A549 (cell line): ENCODE measurements at regions not wholly inside any gene's neighbourhood (a gene's known extent, or its start where the extent isn't known, plus 50 kb on each side); places are given as distances from the start of the nearest gene placed in this dataset.
A peak's percentile ranks its signal among the peaks of the same experiment; 100 is the strongest.
"Not testable (repeated sequence)": the region's sequence is repeated elsewhere in the genome, so short reads cannot be mapped to it uniquely, and the experiment has no call there.

Source experiments
- ATAC-seq, 2 experiments: fragments of 200-7000 bp in 1 of 2; fragments of >200 bp in 1 of 2; cut with Nextera tagmentation in 1 of 2; cut with Tn5 transposase in 1 of 2; 3 replicates each; pipeline versions ENCODE4 v1.8.0 to v1.9.1; 2018 to 2020; ENCODE audit warnings: mild to moderate bottlenecking in 1 of 2, moderate library complexity in 1 of 2
- CTCF ChIA-PET: fragments of 300-600 bp; sonication (Branson Sonifier 250); formaldehyde crosslinking; extraction: SDS; loops from one replicate; lab custom pipeline; 2021; ENCODE audit warnings: antibody characterized with exemption, inconsistent platforms; lab: Yijun Ruan, JAX
- POLR2A ChIA-PET: fragments of 350-600 bp; formaldehyde crosslinking; extraction: SDS; loops from one replicate; lab custom pipeline; 2021; ENCODE audit warnings: antibody characterized with exemption, inconsistent platforms; lab: Yijun Ruan, JAX
- DNase-seq, 2 experiments: peaks; one replicate each; pipeline versions ENCODE4 v3.0.0 to v3.0.0-alpha.2; 2011 to 2016; ENCODE audit warnings: low read depth in 1 of 2, low spot score in 1 of 2
- FAIRE-seq: peaks from 2 replicates; lab custom pipeline; 2011; peaks lifted over from hg19 to GRCh38; lab: Jason Lieb, UNC
- H3K27ac ChIP-seq, 2 experiments: fragments of >200 bp; sonication (Bioruptor Twin); formaldehyde crosslinking; 3 replicates each; pipeline ENCODE4 v1.5.1; 2016 to 2017
- H3K4me1 ChIP-seq: fragments of >200 bp; sonication (Bioruptor Twin); formaldehyde crosslinking; 3 replicates; pipeline ENCODE4 v1.6.1; 2016
- H3K4me2 ChIP-seq: fragments of >200 bp; sonication (Bioruptor Twin); formaldehyde crosslinking; 3 replicates; pipeline ENCODE4 v1.6.1; 2016
- H3K4me3 ChIP-seq: fragments of >200 bp; sonication (Bioruptor Twin); formaldehyde crosslinking; 3 replicates; pipeline ENCODE4 v1.5.1; 2016
- H3K9me3 ChIP-seq: fragments of >200 bp; sonication (Bioruptor Twin); formaldehyde crosslinking; 3 replicates; pipeline ENCODE4 v1.6.1; 2016
- BCL3 ChIP-seq: fragments of >200 bp; sonication (Bioruptor Twin); formaldehyde crosslinking; IDR thresholded peaks from 3 replicates; pipeline ENCODE4 v1.6.1; 2016
- CBX8 ChIP-seq: fragments of 200-600 bp; sonication (generic); IDR thresholded peaks from 2 replicates; pipeline ENCODE4 v1.6.1; 2016
- E2F6 ChIP-seq: IDR thresholded peaks from 2 replicates; pipeline ENCODE4 v1.6.1; 2012; ENCODE audit warnings: low read depth, borderline replicate concordance
- EP300 ChIP-seq, 2 experiments: fragments of >200 bp; sonication (Bioruptor Twin); formaldehyde crosslinking; IDR thresholded peaks; 2 replicates in 1 of 2; 3 replicates in 1 of 2; pipeline ENCODE4 v1.6.1; 2016 to 2017
- ESRRA ChIP-seq: fragments of 150-350 bp; IDR thresholded peaks from 2 replicates; pipeline ENCODE4 v1.6.1; 2014; ENCODE audit warnings: mild to moderate bottlenecking, low read length, borderline replicate concordance
- FOXS1 ChIP-seq: fragments of 250-450 bp; sonication (Bioruptor Pico); IDR thresholded peaks from 2 replicates; pipeline ENCODE4 v1.5.0; 2020; ENCODE audit warnings: mild to moderate bottlenecking, moderate library complexity
- GATA3 ChIP-seq: IDR thresholded peaks from 2 replicates; pipeline ENCODE4 v1.6.1; 2012; ENCODE audit warnings: borderline replicate concordance
- HES2 ChIP-seq: fragments of >200 bp; sonication (Bioruptor Twin); formaldehyde crosslinking; IDR thresholded peaks from 2 replicates; pipeline ENCODE4 v1.6.1; 2016
- HOXA7 ChIP-seq: fragments of 250-450 bp; sonication (Bioruptor Pico); IDR thresholded peaks from 2 replicates; pipeline ENCODE4 v1.5.0; 2020; ENCODE audit warnings: mild to moderate bottlenecking, moderate library complexity
- HOXB13 ChIP-seq: fragments of 250-450 bp; sonication (Bioruptor Pico); IDR thresholded peaks from 2 replicates; pipeline ENCODE4 v1.5.0; 2020; ENCODE audit warnings: low read depth, mild to moderate bottlenecking, moderate library complexity
- JUNB ChIP-seq: fragments of >200 bp; sonication (Bioruptor Twin); formaldehyde crosslinking; IDR thresholded peaks from 2 replicates; pipeline ENCODE4 v1.6.1; 2016
- KDM1A ChIP-seq: fragments of 200-600 bp; sonication (generic); IDR thresholded peaks from 2 replicates; pipeline ENCODE4 v1.6.1; 2016; ENCODE audit warnings: low read depth, mild to moderate bottlenecking
- KDM5A ChIP-seq: fragments of 200-600 bp; sonication (generic); IDR thresholded peaks from 2 replicates; pipeline ENCODE4 v1.6.1; 2016; ENCODE audit warnings: antibody characterized with exemption, mild to moderate bottlenecking
- MAZ ChIP-seq: fragments of 150-350 bp; IDR thresholded peaks from 2 replicates; pipeline ENCODE4 v1.6.1; 2014; ENCODE audit warnings: antibody characterized with exemption, low read depth, low read length, borderline replicate concordance
- NFE2L2 ChIP-seq: fragments of 150-350 bp; conservative IDR thresholded peaks from 2 replicates; pipeline ENCODE4 v1.6.1; 2014; ENCODE audit warnings: low read length
- POLR2A ChIP-seq: IDR thresholded peaks from 2 replicates; pipeline ENCODE4 v1.6.1; 2012; ENCODE audit warnings: mild to moderate bottlenecking, low read length
- POLR2AphosphoS2 ChIP-seq: conservative IDR thresholded peaks from 2 replicates; pipeline ENCODE4 v1.6.1; 2012; ENCODE audit warnings: low read length, improper control_type of control experiment, inconsistent platforms
- RNF2 ChIP-seq: fragments of 200-600 bp; sonication (generic); IDR thresholded peaks from 2 replicates; pipeline ENCODE4 v1.6.1; 2016; ENCODE audit warnings: low read depth, mild to moderate bottlenecking, antibody characterized with exemption, moderate library complexity, borderline replicate concordance
- ZNF302 ChIP-seq: fragments of 250-450 bp; sonication (Bioruptor Pico); IDR thresholded peaks from 2 replicates; pipeline ENCODE4 v1.9.0; 2021; ENCODE audit warnings: inconsistent platforms, mild to moderate bottlenecking, moderate library complexity
- ZSCAN20 ChIP-seq: fragments of 250-450 bp; sonication (Bioruptor Pico); IDR thresholded peaks from 2 replicates; pipeline ENCODE4 v1.8.0; 2022; ENCODE audit warnings: mild to moderate bottlenecking, moderate library complexity
- WGBS: methylation state at CpG from one replicate; pipeline ENCODE4 v1.1.6; 2017; ENCODE audit errors: missing lambda C conversion rate; 5-methylcytosine and 5-hydroxymethylcytosine counted together

GRCh38 chr12:131386781-131387180, 324.1 kb upstream of the SFSWAP start:
- ATAC-seq (no peak), DNase-seq (no peak), FAIRE-seq (no peak)
- Histone ChIP-seq H3K27ac (no peak overlapping the region), H3K9me3 (no peaks in the 10 kb centered on the region)
- CTCF ChIA-PET: interaction anchor here (1.1 kb wide), 1 partner anchor 283 kb away, joined by 4 read pairs; no protein-coding TSS in a partner anchor
- TF ChIP-seq MAZ (no peak), GATA3 (no peak), HES2 (no peak), RNF2 (no peak), E2F6 (no peak), EP300 (IDR thresholded peaks at IDR 0.05) (no peak), CBX8 (no peak), ZSCAN20 (no peak), JUNB (no peak), HOXB13 (CRISPR knock-in tag) (no peak), POLR2A (no peak), HOXA7 (CRISPR knock-in tag) (no peak), NFE2L2 (no peak), FOXS1 (CRISPR knock-in tag) (no peak), BCL3 (no peak), KDM5A (no peak), ESRRA (no peak), POLR2AphosphoS2 (no peak), KDM1A (no peak)
- TF ChIP-seq, all 56 proteins: peak for 0
- Histone ChIP-seq H3K4me1 (no peaks in the 10 kb centered on the region), H3K4me3 (no peak overlapping the region), H3K4me2 (no peak overlapping the region)
- POLR2A ChIA-PET: no interaction called here
- 53% methylated on average over 10 of the region's 11 CpGs for WGBS

GRCh38 chr12:131387281-131388163, 323.4 kb upstream of the SFSWAP start:
- ChIA-PET POLR2A (no interaction called here), CTCF (interaction anchor here (1.1 kb wide), 1 partner anchor 283 kb away, joined by 4 read pairs; no protein-coding TSS in a partner anchor)
- ATAC-seq (no peak), FAIRE-seq (no peak), DNase-seq (no peak)
- Histone ChIP-seq H3K27ac (no peak overlapping the region), H3K4me1 (no peaks in the 10 kb centered on the region), H3K9me3 (no peaks in the 10 kb centered on the region), H3K4me2 (no peak overlapping the region), H3K4me3 (no peak overlapping the region)
- WGBS: 81% methylated on average over 15 of the region's 35 CpGs
- no peak for TF ChIP-seq ZNF302 (CRISPR knock-in tag)

- H3K4me2 ChIP-seq, H3K4me3 ChIP-seq, DNase-seq, H3K9me3 ChIP-seq, CTCF ChIA-PET, H3K27ac ChIP-seq, POLR2A ChIA-PET, H3K4me1 ChIP-seq: not testable (repeated sequence)
- WGBS: 53% methylated on average over 8 of the region's 10 CpGs
- ATAC-seq (peak in 1 of 2 experiments; percentile 10; a peak in 1 of 6 replicates), FAIRE-seq (peak; percentile 18)
Observed at GRCh38 chr12:131388164-131389053, 322.5 kb upstream of the SFSWAP start.
